Body of pancreas (tissue), 4 donors: ENCODE measurements at regions not wholly inside any gene's neighbourhood (a gene's known extent, or its start where the extent isn't known, plus 50 kb on each side); places are given as distances from the start of the nearest gene placed in this dataset.

Experiments used
- CTCF ChIP-seq, 7 experiments: fragments of 450-650 bp in 4 of 7; fragments of 200-600 bp in 3 of 7; sonication (generic) in 3 of 7; IDR thresholded peaks; one replicate each; pipeline ENCODE4 v1.5.1; 2016 to 2019; ENCODE audit warnings: antibody characterized with exemption in 7 of 7
- POLR2A ChIP-seq, 3 donors: fragments of 450-650 bp; IDR thresholded peaks; one replicate each; pipeline ENCODE4 v1.6.1; 2016; ENCODE audit warnings: antibody characterized with exemption in 3 of 3, mild to moderate bottlenecking in 2 of 3

- TF ChIP-seq CTCF (IDR thresholded peaks at IDR 0.05) = peak in 1 of 7 experiments; percentile 4
- TF ChIP-seq POLR2A (IDR thresholded peaks at IDR 0.05) = no peak
Measured at GRCh38 chr3:26280517-26280916, 342.1 kb upstream of the LRRC3B start.
